ENCODE measurements at regions not wholly inside any gene's neighbourhood (a gene's known extent, or its start where the extent isn't known, plus 50 kb on each side); places are given as distances from the start of the nearest gene placed in this dataset.

GRCh38 chr17:34484193-34484733 lies 95.1 kb upstream of the TMEM132E start:
- Histone ChIP-seq H3K27me3 (replicated peaks in 1 of 7) (peaks cover 0 to 80% (median 13%) of the 10 kb centered on the region in 7 donors), H3K27ac (no peak overlapping the region), H3K9me3 (no peaks in the 10 kb centered on the region), H3K36me3 (no peaks in the 10 kb centered on the region), H3K4me3 (no peak overlapping the region), H3K4me1 (no peaks in the 10 kb centered on the region)
- intact Hi-C loops (cut with DNase I; ENCODE audit: low total_unique reads), result no loop called here
- DNase-seq, result no peak
- 53 to 84% (median 73%) methylated on average over 7 to 8 of the region's 8 CpGs for WGBS, 5 donors
- TF ChIP-seq POLR2AphosphoS5 (IDR thresholded peaks at IDR 0.05) (no peak), POLR2A (IDR thresholded peaks at IDR 0.05) (no peak), CTCF (IDR thresholded peaks at IDR 0.05 in 8 of 11, conservative IDR thresholded peaks at IDR 0.05 in 3 of 11) (no peak)

GRCh38 chr17:34482730-34483129 lies 96.7 kb upstream of the TMEM132E start:
- H3K27me3 ChIP-seq (replicated peaks in 1 of 7), result peaks cover 0 to 69% (median 10%) of the 10 kb centered on the region in 7 donors

GRCh38 chr17:34481779-34482178 lies 97.6 kb upstream of the TMEM132E start:
- intact Hi-C loops (cut with DNase I; ENCODE audit: low total_unique reads), result no loop called here
- no peaks in the 10 kb centered on the region for H3K36me3 ChIP-seq
- no peak overlapping the region for H3K27ac ChIP-seq
- H3K4me1 ChIP-seq, result no peaks in the 10 kb centered on the region
- no peak overlapping the region for H3K4me3 ChIP-seq
- TF ChIP-seq POLR2AphosphoS5 (IDR thresholded peaks at IDR 0.05) (no peak), CTCF (IDR thresholded peaks at IDR 0.05 in 8 of 11, conservative IDR thresholded peaks at IDR 0.05 in 3 of 11) (no peak), POLR2A (IDR thresholded peaks at IDR 0.05) (no peak)
- no peak for DNase-seq
- 33 to 70% (median 41%) methylated on average over 1 of the region's 1 CpG for WGBS, 5 donors
- no peaks in the 10 kb centered on the region for H3K9me3 ChIP-seq
- H3K27me3 ChIP-seq (replicated peaks in 1 of 7), result peaks cover 0 to 60% (median 3%) of the 10 kb centered on the region in 7 donors

More at GRCh38 chr17:34482730-34483129, 96.7 kb upstream of the TMEM132E start:
- DNase-seq, result no peak
- 51 to 68% (median 62%) methylated on average over 6 to 7 of the region's 7 CpGs for WGBS, 5 donors
- Histone ChIP-seq H3K36me3 (no peaks in the 10 kb centered on the region), H3K4me3 (no peak overlapping the region), H3K9me3 (no peaks in the 10 kb centered on the region), H3K4me1 (no peaks in the 10 kb centered on the region), H3K27ac (no peak overlapping the region)
- TF ChIP-seq POLR2AphosphoS5 (IDR thresholded peaks at IDR 0.05) (no peak), POLR2A (IDR thresholded peaks at IDR 0.05) (no peak), CTCF (IDR thresholded peaks at IDR 0.05 in 8 of 11, conservative IDR thresholded peaks at IDR 0.05 in 3 of 11) (no peak)
- intact Hi-C loops (cut with DNase I; ENCODE audit: low total_unique reads), result no loop called here

- intact Hi-C loops (cut with DNase I; ENCODE audit: low total_unique reads), result no loop called here
- DNase-seq, result no peak
- no peak overlapping the region for H3K27ac ChIP-seq
- no peaks in the 10 kb centered on the region for H3K4me1 ChIP-seq
- H3K9me3 ChIP-seq, result no peaks in the 10 kb centered on the region
- TF ChIP-seq POLR2AphosphoS5 (IDR thresholded peaks at IDR 0.05) (no peak), POLR2A (IDR thresholded peaks at IDR 0.05) (no peak), CTCF (IDR thresholded peaks at IDR 0.05 in 8 of 11, conservative IDR thresholded peaks at IDR 0.05 in 3 of 11) (no peak)
- 61 to 84% (median 71%) methylated on average over 5 to 6 of the region's 6 CpGs for WGBS, 5 donors
- no peaks in the 10 kb centered on the region for H3K36me3 ChIP-seq
- no peak overlapping the region for H3K4me3 ChIP-seq
- peaks cover 0 to 47% (median 3%) of the 10 kb centered on the region in 7 donors for H3K27me3 ChIP-seq (replicated peaks in 1 of 7)
Observed at GRCh38 chr17:34479371-34479770, 100.0 kb upstream of the TMEM132E start.
